K562 (cell line): ENCODE measurements at regions not wholly inside any gene's neighbourhood (a gene's known extent, or its start where the extent isn't known, plus 50 kb on each side); places are given as distances from the start of the nearest gene placed in this dataset.

Source experiments
- ATF4 ChIP-seq: fragments of 450-650 bp; formaldehyde crosslinking; IDR thresholded peaks from 2 replicates; pipeline ENCODE4 v1.4.0; 2022; ENCODE audit warnings: mild to moderate bottlenecking, moderate library complexity
- CHCHD3 ChIP-seq: fragments of 250-450 bp; sonication (Bioruptor Pico); IDR thresholded peaks from 2 replicates; pipeline ENCODE4 v2.1.2; 2022; ENCODE audit warnings: mild to moderate bottlenecking
- DMBX1 ChIP-seq: fragments of 250-450 bp; sonication (Bioruptor Pico); IDR thresholded peaks from 2 replicates; pipeline ENCODE4 v1.8.0; 2022; ENCODE audit warnings: inconsistent platforms, mild to moderate bottlenecking, moderate library complexity, borderline replicate concordance
- E2F3 ChIP-seq: fragments of 250-450 bp; sonication (Bioruptor Pico); IDR thresholded peaks from 2 replicates; pipeline ENCODE4 v1.4.0; 2020; ENCODE audit warnings: mild to moderate bottlenecking
- ELF4 ChIP-seq: fragments of 450-650 bp; formaldehyde crosslinking; IDR thresholded peaks from 2 replicates; pipeline ENCODE4 v1.4.0; 2022; ENCODE audit warnings: missing genetic modification characterization
- ETV5 ChIP-seq: sonication (generic); formaldehyde crosslinking; IDR thresholded peaks from 2 replicates; pipeline ENCODE4 v1.4.0; 2020; ENCODE audit warnings: low read depth, mild to moderate bottlenecking, missing genetic modification reagents
- GATAD2B ChIP-seq: fragments of 450-650 bp; IDR thresholded peaks from 2 replicates; pipeline ENCODE4 v1.6.1; 2017; ENCODE audit warnings: mild to moderate bottlenecking, borderline replicate concordance
- JUN ChIP-seq, 2 experiments: sonication (generic) in 1 of 2; formaldehyde crosslinking in 1 of 2; IDR thresholded peaks; 2 replicates each; pipeline versions ENCODE4 v1.6.1 to v1.8.0; 2012 to 2022; ENCODE audit warnings: borderline replicate concordance in 2 of 2, mild to moderate bottlenecking in 2 of 2, improper control_type of control experiment in 1 of 2, low read depth in 1 of 2, low read length in 1 of 2, missing genetic modification reagents in 1 of 2
- JUNB ChIP-seq: fragments of 450-650 bp; formaldehyde crosslinking; conservative IDR thresholded peaks from 2 replicates; pipeline ENCODE4 v1.4.0; 2020; ENCODE audit warnings: mild to moderate bottlenecking
- MAFK ChIP-seq: IDR thresholded peaks from 2 replicates; pipeline ENCODE4 v1.6.1; 2011; ENCODE audit warnings: low read length, improper control_type of control experiment
- NCOA6 ChIP-seq: fragments of 450-650 bp; IDR thresholded peaks from 2 replicates; pipeline ENCODE4 v1.6.1; 2017; ENCODE audit warnings: mild to moderate bottlenecking
- NR1H2 ChIP-seq: sonication (generic); formaldehyde crosslinking; IDR thresholded peaks from 2 replicates; pipeline ENCODE4 v1.4.0; 2020; ENCODE audit warnings: mild to moderate bottlenecking, missing genetic modification reagents
- PHF8 ChIP-seq: fragments of 200-600 bp; sonication (generic); IDR thresholded peaks from 2 replicates; pipeline ENCODE4 v1.6.1; 2012; ENCODE audit warnings: mixed run types, mild to moderate bottlenecking, inconsistent platforms, low read length, moderate library complexity, borderline replicate concordance
- POU5F1 ChIP-seq: fragments of 150-350 bp; IDR thresholded peaks from 2 replicates; pipeline ENCODE4 v1.6.1; 2014; ENCODE audit warnings: borderline replicate concordance, low read length, low read depth, mild to moderate bottlenecking; ENCODE audit not compliant: partially characterized antibody
- SMARCB1 ChIP-seq: IDR thresholded peaks from 2 replicates; pipeline ENCODE4 v1.6.1; 2011; ENCODE audit warnings: improper control_type of control experiment, low read depth; ENCODE audit not compliant: insufficient read length
- STAT5B ChIP-seq: fragments of 250-450 bp; sonication (Bioruptor Pico); IDR thresholded peaks from 2 replicates; pipeline ENCODE4 v1.8.0; 2021; ENCODE audit warnings: mild to moderate bottlenecking, inconsistent platforms
- TFAP4 ChIP-seq: sonication (generic); formaldehyde crosslinking; IDR thresholded peaks from 2 replicates; pipeline ENCODE4 v1.8.0; 2022; ENCODE audit warnings: missing genetic modification reagents, mild to moderate bottlenecking, moderate library complexity, borderline replicate concordance
- ZBED1 ChIP-seq: IDR thresholded peaks from 2 replicates; pipeline ENCODE4 v1.6.1; 2014
- ZNF140 ChIP-seq: fragments of 250-450 bp; sonication (Bioruptor Pico); IDR thresholded peaks from 2 replicates; pipeline ENCODE4 v1.8.0; 2021; ENCODE audit warnings: moderate library complexity, mild to moderate bottlenecking, inconsistent platforms
- ZNF23 ChIP-seq: fragments of 250-450 bp; sonication (Bioruptor Pico); IDR thresholded peaks from 2 replicates; pipeline ENCODE4 v1.4.0; 2020; ENCODE audit warnings: mild to moderate bottlenecking
- ZNF384 ChIP-seq: IDR thresholded peaks from 2 replicates; pipeline ENCODE4 v1.6.1; 2012; ENCODE audit warnings: low read depth, low read length, improper control_type of control experiment
- ZNF655 ChIP-seq: fragments of 250-450 bp; sonication (Bioruptor Pico); IDR thresholded peaks from 2 replicates; pipeline ENCODE4 v1.5.0; 2021
- ZNF75A ChIP-seq: fragments of 450-650 bp; formaldehyde crosslinking; IDR thresholded peaks from 2 replicates; pipeline ENCODE4 v1.4.0; 2020; ENCODE audit warnings: mild to moderate bottlenecking
- ZNF76 ChIP-seq: fragments of 250-450 bp; sonication (Bioruptor Pico); IDR thresholded peaks from 2 replicates; pipeline ENCODE4 v1.4.0; 2020; ENCODE audit warnings: mild to moderate bottlenecking, moderate library complexity, borderline replicate concordance
- ZSCAN29 ChIP-seq: fragments of 450-650 bp; IDR thresholded peaks from 2 replicates; pipeline ENCODE4 v1.6.1; 2017
- ZZZ3 ChIP-seq: fragments of 450-650 bp; IDR thresholded peaks from 2 replicates; pipeline ENCODE4 v1.6.1; 2016; ENCODE audit warnings: antibody characterized with exemption, mild to moderate bottlenecking, moderate library complexity

GRCh38 chr2:70029814-70030409 lies 57.4 kb upstream of the PCBP1 start (continued):
- TF ChIP-seq ZNF76 (CRISPR knock-in tag), result no peak
- no peak for TF ChIP-seq JUNB (CRISPR knock-in tag)
- 0 out of 2 replicates have a peak, but pooled peaks have one; percentile 40 for TF ChIP-seq GATAD2B
- no peak for TF ChIP-seq E2F3
- TF ChIP-seq JUN (IDR thresholded peaks at IDR 0.05; ENCODE audit: borderline replicate concordance, low read depth, low read length), result no peak
- TF ChIP-seq JUN (CRISPR knock-in tag; IDR thresholded peaks at IDR 0.05; ENCODE audit: borderline replicate concordance), result no peak
- TF ChIP-seq DMBX1 (CRISPR knock-in tag), result no peak
- TF ChIP-seq NR1H2 (CRISPR knock-in tag), result no peak
- TF ChIP-seq ZNF655, result no peak
- TF ChIP-seq POU5F1, result no peak
- TF ChIP-seq ZNF75A (CRISPR knock-in tag), result no peak
- no peak for TF ChIP-seq NCOA6
- TF ChIP-seq STAT5B, result no peak
- peak; percentile 37; the same call in 1 of the 2 replicates for TF ChIP-seq PHF8
- TF ChIP-seq TFAP4 (CRISPR knock-in tag), result peak; percentile 90
- no peak for TF ChIP-seq CHCHD3
- 0 out of 2 replicates have a peak, but pooled peaks have one; percentile 41 for TF ChIP-seq ETV5 (CRISPR knock-in tag)
- TF ChIP-seq ZNF23, result no peak
- TF ChIP-seq ZNF384, result no peak
- TF ChIP-seq ELF4, result no peak
- peak; percentile 41; the same call in 1 of the 2 replicates for TF ChIP-seq MAFK
- TF ChIP-seq ZNF140, result no peak
- TF ChIP-seq ZBED1, result no peak
- no peak for TF ChIP-seq ZSCAN29
- no peak for TF ChIP-seq ZZZ3
- TF ChIP-seq ATF4 (CRISPR knock-in tag), result 0 out of 2 replicates have a peak, but pooled peaks have one; percentile 11
- no peak for TF ChIP-seq SMARCB1
